Ovary (tissue), 3 donors: ENCODE measurements at regions not wholly inside any gene's neighbourhood (a gene's known extent, or its start where the extent isn't known, plus 50 kb on each side); places are given as distances from the start of the nearest gene placed in this dataset.

ENCODE experiments used
- EP300 ChIP-seq: sonication (generic); formaldehyde crosslinking; IDR thresholded peaks from one replicate; pipeline ENCODE4 v1.6.1; 2017; ENCODE audit warnings: antibody characterized with exemption
- POLR2A ChIP-seq: fragments of 450-650 bp; IDR thresholded peaks from one replicate; pipeline ENCODE4 v1.6.1; 2017; ENCODE audit warnings: antibody characterized with exemption, mild to moderate bottlenecking, moderate library complexity
- TF ChIP-seq, protein P1 (sequence below), 3 donors: fragments of 450-650 bp in 2 of 3; fragments of 200-600 bp in 1 of 3; IDR thresholded peaks; one replicate each; pipeline versions ENCODE4 v1.5.1 to v1.8.0; 2016 to 2022; ENCODE audit warnings: antibody characterized with exemption in 3 of 3, mild to moderate bottlenecking in 1 of 3
- donor health status: DM: no; HTN: no; CAD: no.

GRCh38 chr3:89698208-89698830, 590.9 kb downstream of the EPHA3 start:
- TF ChIP-seq, protein P1, sequence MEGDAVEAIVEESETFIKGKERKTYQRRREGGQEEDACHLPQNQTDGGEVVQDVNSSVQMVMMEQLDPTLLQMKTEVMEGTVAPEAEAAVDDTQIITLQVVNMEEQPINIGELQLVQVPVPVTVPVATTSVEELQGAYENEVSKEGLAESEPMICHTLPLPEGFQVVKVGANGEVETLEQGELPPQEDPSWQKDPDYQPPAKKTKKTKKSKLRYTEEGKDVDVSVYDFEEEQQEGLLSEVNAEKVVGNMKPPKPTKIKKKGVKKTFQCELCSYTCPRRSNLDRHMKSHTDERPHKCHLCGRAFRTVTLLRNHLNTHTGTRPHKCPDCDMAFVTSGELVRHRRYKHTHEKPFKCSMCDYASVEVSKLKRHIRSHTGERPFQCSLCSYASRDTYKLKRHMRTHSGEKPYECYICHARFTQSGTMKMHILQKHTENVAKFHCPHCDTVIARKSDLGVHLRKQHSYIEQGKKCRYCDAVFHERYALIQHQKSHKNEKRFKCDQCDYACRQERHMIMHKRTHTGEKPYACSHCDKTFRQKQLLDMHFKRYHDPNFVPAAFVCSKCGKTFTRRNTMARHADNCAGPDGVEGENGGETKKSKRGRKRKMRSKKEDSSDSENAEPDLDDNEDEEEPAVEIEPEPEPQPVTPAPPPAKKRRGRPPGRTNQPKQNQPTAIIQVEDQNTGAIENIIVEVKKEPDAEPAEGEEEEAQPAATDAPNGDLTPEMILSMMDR (IDR thresholded peaks at IDR 0.05): no peak
- TF ChIP-seq EP300 (no peak), POLR2A (no peak)
